ENCODE measurements at regions not wholly inside any gene's neighbourhood (a gene's known extent, or its start where the extent isn't known, plus 50 kb on each side); places are given as distances from the start of the nearest gene placed in this dataset.

DNA sequence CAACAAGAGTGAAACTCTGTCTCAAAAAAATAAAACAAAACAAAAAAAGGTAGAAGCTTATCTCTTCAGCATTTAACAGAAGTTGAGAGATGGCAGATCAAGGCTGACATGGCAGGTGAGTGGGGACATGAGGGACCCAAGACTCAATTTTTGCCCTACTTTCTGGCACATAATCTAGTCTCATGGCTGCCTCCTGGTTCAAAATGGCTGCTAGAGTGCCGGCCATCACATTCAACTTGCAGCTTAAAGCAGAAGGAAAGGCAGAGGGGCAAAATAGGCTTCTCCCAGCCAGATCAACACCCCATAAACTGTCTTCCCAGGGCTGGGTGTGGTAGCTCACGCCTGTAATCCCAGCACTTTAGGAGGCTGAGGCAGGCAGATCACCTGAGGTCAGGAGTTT is 784.9 kb downstream of the MED13L start:
- H3K4me3 ChIP-seq (replicated peaks; ENCODE audit: low read depth, low read length): no peak overlapping the region
- TF ChIP-seq, protein P1, sequence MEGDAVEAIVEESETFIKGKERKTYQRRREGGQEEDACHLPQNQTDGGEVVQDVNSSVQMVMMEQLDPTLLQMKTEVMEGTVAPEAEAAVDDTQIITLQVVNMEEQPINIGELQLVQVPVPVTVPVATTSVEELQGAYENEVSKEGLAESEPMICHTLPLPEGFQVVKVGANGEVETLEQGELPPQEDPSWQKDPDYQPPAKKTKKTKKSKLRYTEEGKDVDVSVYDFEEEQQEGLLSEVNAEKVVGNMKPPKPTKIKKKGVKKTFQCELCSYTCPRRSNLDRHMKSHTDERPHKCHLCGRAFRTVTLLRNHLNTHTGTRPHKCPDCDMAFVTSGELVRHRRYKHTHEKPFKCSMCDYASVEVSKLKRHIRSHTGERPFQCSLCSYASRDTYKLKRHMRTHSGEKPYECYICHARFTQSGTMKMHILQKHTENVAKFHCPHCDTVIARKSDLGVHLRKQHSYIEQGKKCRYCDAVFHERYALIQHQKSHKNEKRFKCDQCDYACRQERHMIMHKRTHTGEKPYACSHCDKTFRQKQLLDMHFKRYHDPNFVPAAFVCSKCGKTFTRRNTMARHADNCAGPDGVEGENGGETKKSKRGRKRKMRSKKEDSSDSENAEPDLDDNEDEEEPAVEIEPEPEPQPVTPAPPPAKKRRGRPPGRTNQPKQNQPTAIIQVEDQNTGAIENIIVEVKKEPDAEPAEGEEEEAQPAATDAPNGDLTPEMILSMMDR (IDR thresholded peaks at IDR 0.05; ENCODE audit: low read length, missing control alignments): no peak

DNA sequence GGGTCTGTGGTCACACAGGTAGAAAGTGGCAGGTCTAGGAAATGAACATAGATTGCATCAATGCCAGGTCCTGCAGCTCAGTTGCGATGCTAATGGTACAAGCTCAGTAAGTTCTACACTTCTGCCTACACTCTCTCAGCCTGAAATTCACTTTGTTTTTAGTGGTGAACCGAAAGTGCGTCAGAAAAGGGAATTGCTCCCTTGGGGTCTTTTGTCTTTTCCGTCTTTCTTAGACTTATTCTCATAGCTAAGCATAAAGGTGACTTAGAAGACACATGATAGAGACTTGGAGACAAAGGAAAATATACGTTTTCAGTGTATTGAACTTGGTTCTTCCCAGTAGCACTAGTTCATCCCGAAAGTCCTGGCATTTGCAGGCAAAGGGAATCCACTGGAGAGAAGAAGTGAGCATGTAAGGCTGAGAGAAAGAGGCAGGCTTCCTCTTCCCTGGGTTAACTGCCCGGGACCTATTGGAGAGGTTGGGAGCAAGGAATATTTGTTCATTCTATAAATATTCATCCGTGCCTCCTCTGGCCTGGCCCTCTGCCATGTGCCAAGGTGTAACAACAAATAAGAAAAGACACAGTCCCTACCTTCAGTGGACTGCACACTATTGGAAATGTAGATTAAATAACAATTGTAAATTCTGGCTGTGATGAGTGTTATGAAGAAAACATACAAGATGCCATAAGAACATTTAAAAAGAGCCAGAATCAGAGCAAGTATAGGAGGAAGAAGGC is 785.8 kb downstream of the MED13L start:
- TF ChIP-seq, protein P1 (IDR thresholded peaks at IDR 0.05; ENCODE audit: low read length, missing control alignments): no peak
- H3K4me3 ChIP-seq (replicated peaks; ENCODE audit: low read depth, low read length): no peak overlapping the region
- no peak for DNase-seq (ENCODE audit: low read depth)

More for the DNA sequence above, 784.9 kb downstream of the MED13L start:
- no peak for DNase-seq (ENCODE audit: low read depth)

DNA sequence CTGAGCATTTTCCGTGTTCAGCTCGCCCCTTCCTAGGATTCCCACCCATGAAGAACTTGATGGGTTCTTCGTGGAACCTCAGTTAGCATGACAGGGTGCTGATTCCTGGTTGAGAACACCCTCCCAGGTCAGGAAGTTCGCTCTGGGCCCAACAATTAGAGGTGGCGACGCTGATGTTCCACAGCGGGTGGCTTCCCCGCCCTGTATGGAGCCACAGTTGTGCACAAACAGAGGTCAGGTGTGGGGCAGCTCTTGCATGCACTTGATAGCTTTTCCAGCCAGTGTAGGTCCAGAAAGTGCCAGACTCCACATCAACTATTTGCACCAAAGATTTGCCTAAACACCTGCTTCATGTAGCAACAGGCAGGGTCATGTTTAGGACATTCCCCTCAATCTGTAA is 788.2 kb downstream of the MED13L start:
- H3K4me3 ChIP-seq (replicated peaks; ENCODE audit: low read depth, low read length): no peak overlapping the region
- TF ChIP-seq, protein P1 (IDR thresholded peaks at IDR 0.05; ENCODE audit: low read length, missing control alignments): no peak
- DNase-seq (ENCODE audit: low read depth): no peak

DNA sequence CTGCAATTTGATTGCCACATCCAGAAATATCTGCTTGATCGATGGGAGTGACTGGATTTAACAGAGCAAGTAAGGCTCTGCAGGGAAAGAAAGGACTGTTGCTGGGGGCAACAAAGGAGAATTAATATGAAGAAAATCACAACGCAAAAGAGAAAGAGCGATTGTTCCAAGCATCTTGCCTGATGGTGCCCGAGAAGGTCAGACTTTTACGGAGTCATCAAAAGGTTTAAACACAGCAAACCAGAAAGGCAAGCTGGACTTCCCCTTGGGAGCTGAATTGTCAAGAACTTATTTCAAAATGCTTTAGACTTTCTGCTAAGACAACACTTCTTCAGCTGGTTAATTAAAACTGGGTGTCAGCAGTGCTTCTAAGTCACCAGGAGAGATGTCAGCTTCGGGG is 791.5 kb downstream of the MED13L start:
- TF ChIP-seq, protein P1 (IDR thresholded peaks at IDR 0.05; ENCODE audit: low read length, missing control alignments): no peak
- H3K4me3 ChIP-seq (replicated peaks; ENCODE audit: low read depth, low read length): no peak overlapping the region
- no peak for DNase-seq (ENCODE audit: low read depth)

DNA sequence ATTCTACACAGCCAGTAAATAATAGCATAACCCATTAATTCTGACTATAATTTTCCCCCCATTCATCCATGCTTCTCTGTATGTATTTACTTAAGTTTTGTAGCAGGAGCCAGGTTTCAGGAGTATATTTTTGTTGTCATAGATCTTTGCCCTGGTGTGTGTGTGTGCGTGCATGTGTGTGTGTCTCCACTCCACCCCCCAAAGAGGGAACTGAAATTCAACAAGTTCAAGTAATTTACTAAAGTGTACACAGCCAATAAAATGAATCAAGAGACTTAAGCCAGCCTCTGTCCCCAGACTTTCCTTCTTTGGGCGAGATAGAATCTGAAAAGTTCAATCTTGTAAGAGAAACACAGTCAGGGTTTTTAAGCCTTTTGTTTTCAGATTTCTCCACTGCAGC is 792.0 kb downstream of the MED13L start:
- no peak overlapping the region for H3K4me3 ChIP-seq (replicated peaks; ENCODE audit: low read depth, low read length)
- TF ChIP-seq, protein P1 (IDR thresholded peaks at IDR 0.05; ENCODE audit: low read length, missing control alignments): no peak
- DNase-seq (ENCODE audit: low read depth): no peak

DNA sequence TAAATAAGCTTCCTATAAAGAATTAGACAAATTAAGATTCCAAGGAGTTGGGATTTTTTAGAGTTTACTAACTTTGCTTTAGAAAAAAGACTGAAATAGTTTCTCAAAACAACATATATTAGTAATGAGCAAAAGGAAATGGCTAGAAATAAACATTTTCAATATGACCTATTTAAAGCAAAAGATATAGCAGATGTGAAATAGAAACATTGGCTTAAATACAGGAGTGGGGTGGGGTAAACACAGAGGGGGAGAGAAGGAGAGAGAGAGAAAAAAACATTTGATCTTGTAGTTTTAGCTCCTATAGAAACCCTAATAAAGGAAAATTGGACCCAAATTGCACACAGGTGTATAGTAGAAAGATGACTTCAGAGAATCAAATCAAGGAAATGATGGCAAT is 794.5 kb downstream of the MED13L start:
- no peak overlapping the region for H3K4me3 ChIP-seq (replicated peaks; ENCODE audit: low read depth, low read length)
- TF ChIP-seq, protein P1 (IDR thresholded peaks at IDR 0.05; ENCODE audit: low read length, missing control alignments): no peak
- DNase-seq (ENCODE audit: low read depth): no peak

DNA sequence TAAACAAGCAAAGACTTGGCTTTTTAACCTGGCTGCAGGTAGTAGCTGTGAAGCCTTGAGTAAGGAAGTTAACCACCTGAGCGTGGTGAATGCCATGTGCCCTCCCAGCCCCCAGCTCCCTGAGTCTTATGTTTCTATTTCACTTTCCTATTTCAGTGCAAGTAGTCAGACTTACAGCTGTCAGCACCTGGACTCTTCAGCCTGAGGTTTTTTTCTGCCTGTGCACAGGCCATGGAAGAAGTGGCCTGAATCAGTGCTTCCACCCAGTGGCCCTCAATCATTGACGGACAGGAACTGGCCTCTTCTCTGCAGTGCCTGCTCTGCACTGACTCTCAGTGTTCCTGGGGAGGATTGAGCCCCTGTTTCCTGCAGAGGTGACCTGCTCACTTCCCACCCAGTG is 796.4 kb downstream of the MED13L start:
- H3K4me3 ChIP-seq (replicated peaks; ENCODE audit: low read depth, low read length): no peak overlapping the region
- peak; percentile 11 for DNase-seq (ENCODE audit: low read depth)
- TF ChIP-seq, protein P1 (IDR thresholded peaks at IDR 0.05; ENCODE audit: low read length, missing control alignments): no peak
